GM12892 (cell line): ENCODE measurements at regions not wholly inside any gene's neighbourhood (a gene's known extent, or its start where the extent isn't known, plus 50 kb on each side); places are given as distances from the start of the nearest gene placed in this dataset.

Source experiments
- POLR2A ChIP-seq: IDR thresholded peaks from 2 replicates; pipeline ENCODE4 v1.6.1; 2011; ENCODE audit warnings: low read depth, low read length, control low read depth
- POLR2AphosphoS5 ChIP-seq: IDR thresholded peaks from 2 replicates; pipeline ENCODE4 v1.6.1; 2011; ENCODE audit warnings: low read depth, low read length, control low read depth
- TAF1 ChIP-seq: IDR thresholded peaks from 2 replicates; pipeline ENCODE4 v1.6.1; 2011; ENCODE audit warnings: low read depth, mild to moderate bottlenecking, control low read depth, low read length, borderline replicate concordance

DNA sequence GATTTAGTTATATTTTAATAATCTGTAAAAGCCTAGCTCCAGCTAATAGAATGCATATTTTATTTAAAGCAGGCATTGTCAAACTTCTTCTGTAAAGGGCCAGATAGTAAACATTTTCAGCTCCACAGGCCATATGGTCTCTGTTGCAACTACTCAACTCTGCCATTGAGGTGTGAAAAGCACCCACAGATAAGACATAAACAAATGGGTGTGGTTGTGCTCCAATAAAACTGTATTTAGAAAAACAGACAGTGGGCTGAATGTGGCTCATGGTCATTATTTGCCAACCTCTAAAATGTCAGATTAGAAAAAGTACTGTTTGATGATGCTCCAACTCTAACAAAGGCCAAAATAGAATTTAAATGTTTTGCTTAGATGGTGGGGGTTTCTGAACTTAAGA lies 519.9 kb downstream of the RNF144A start:
- TF ChIP-seq POLR2AphosphoS5 (no peak), POLR2A (no peak), TAF1 (no peak)
